DND-41 (cell line): ENCODE measurements at regions not wholly inside any gene's neighbourhood (a gene's known extent, or its start where the extent isn't known, plus 50 kb on each side); places are given as distances from the start of the nearest gene placed in this dataset.

Source experiments
- ATAC-seq: fragments of 200-7000 bp; cut with Tn5 transposase; 3 replicates; pipeline ENCODE4 v1.9.1; 2021; ENCODE audit warnings: low read depth; ENCODE audit not compliant: insufficient read depth
- DNase-seq: peaks from one replicate; pipeline ENCODE4 v3.0.0-alpha.2; 2020
- H2AFZ ChIP-seq: 2 replicates; pipeline ENCODE4 v1.6.0; 2012; ENCODE audit warnings: low read depth, low read length
- H3K27ac ChIP-seq: 2 replicates; pipeline ENCODE4 v1.5.1; 2012; ENCODE audit warnings: low read length, inconsistent platforms
- H3K27me3 ChIP-seq: fragments of 200-600 bp; sonication (generic); 2 replicates; pipeline ENCODE4 v1.6.0; 2012; ENCODE audit warnings: low read length, mild to moderate bottlenecking, inconsistent platforms; ENCODE audit not compliant: insufficient read depth, poor library complexity
- H3K36me3 ChIP-seq: 2 replicates; pipeline ENCODE4 v1.5.1; 2012; ENCODE audit warnings: low read length, inconsistent platforms; ENCODE audit not compliant: insufficient read depth
- H3K4me1 ChIP-seq: 2 replicates; pipeline ENCODE4 v1.5.1; 2012; ENCODE audit warnings: mild to moderate bottlenecking, low read length; ENCODE audit not compliant: insufficient read depth
- H3K4me2 ChIP-seq: 2 replicates; pipeline ENCODE4 v1.6.0; 2012; ENCODE audit warnings: mild to moderate bottlenecking, moderate library complexity, low read length, inconsistent platforms; ENCODE audit not compliant: insufficient read depth
- H3K4me3 ChIP-seq, 2 experiments: fragments of 200-600 bp in 1 of 2; shearing (Covaris generic) in 1 of 2; 2 replicates each; pipeline ENCODE4 v1.5.1; 2012 to 2016; ENCODE audit warnings: inconsistent platforms in 2 of 2, low read length in 2 of 2, mild to moderate bottlenecking in 2 of 2, low read depth in 1 of 2, moderate library complexity in 1 of 2
- H3K79me2 ChIP-seq: 2 replicates; pipeline ENCODE4 v1.6.0; 2012; ENCODE audit warnings: low read length, inconsistent platforms; ENCODE audit not compliant: insufficient read depth
- H3K9ac ChIP-seq: 2 replicates; pipeline ENCODE4 v1.6.0; 2012; ENCODE audit warnings: low read depth, mild to moderate bottlenecking, inconsistent platforms, low read length, moderate library complexity
- H3K9me3 ChIP-seq: 2 replicates; pipeline ENCODE4 v1.5.1; 2012; ENCODE audit warnings: low read length, moderate library complexity, mild to moderate bottlenecking, inconsistent platforms; ENCODE audit not compliant: insufficient read depth, severe bottlenecking
- H4K20me1 ChIP-seq: 2 replicates; pipeline ENCODE4 v1.6.0; 2012; ENCODE audit warnings: low read length; ENCODE audit not compliant: insufficient read depth
- EZH2 ChIP-seq: IDR thresholded peaks from 3 replicates; pipeline ENCODE4 v1.6.1; 2012; ENCODE audit warnings: borderline replicate concordance, low read depth, mild to moderate bottlenecking, moderate library complexity, low read length, inconsistent platforms; ENCODE audit not compliant: severe bottlenecking
- TF ChIP-seq, protein P1 (sequence below): IDR thresholded peaks from 2 replicates; pipeline ENCODE4 v1.5.1; 2012; ENCODE audit warnings: borderline replicate concordance, low read length, moderate library complexity, mild to moderate bottlenecking; ENCODE audit not compliant: poor library complexity, severe bottlenecking; ENCODE audit errors: extremely low read depth

DNA sequence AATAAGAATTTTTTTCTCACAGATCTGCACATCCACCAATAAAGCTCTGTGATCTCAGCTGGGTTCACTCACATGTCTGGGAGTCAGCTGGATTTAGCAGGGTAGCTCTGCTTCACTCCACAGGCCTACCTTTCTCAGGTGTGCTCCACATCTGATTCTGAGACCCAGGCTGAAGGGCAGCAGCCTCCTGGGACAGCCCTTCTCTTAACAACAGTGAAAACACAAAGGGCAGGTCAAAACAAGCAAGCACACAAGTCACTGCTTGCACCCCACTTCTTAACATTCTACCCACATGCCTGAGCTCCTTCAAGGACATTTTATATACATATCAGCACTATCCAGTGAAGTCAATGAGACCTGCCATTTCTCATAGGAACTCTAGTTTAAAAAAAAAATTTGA lies 96.0 kb upstream of the MAP3K4 start:
- DNase-seq, result no peak
- Histone ChIP-seq H4K20me1 (no peaks in the 10 kb centered on the region), H3K27ac (no peak overlapping the region), H3K36me3 (no peaks in the 10 kb centered on the region), H3K4me3 (no peak overlapping the region), H3K4me1 (no peaks in the 10 kb centered on the region), H3K79me2 (no peaks in the 10 kb centered on the region), H3K9ac (no peak overlapping the region), H3K27me3 (no peaks in the 10 kb centered on the region), H2AFZ (no peak overlapping the region), H3K4me2 (no peak overlapping the region), H3K9me3 (no peaks in the 10 kb centered on the region)
- ATAC-seq, result no peak
- TF ChIP-seq, protein P1, sequence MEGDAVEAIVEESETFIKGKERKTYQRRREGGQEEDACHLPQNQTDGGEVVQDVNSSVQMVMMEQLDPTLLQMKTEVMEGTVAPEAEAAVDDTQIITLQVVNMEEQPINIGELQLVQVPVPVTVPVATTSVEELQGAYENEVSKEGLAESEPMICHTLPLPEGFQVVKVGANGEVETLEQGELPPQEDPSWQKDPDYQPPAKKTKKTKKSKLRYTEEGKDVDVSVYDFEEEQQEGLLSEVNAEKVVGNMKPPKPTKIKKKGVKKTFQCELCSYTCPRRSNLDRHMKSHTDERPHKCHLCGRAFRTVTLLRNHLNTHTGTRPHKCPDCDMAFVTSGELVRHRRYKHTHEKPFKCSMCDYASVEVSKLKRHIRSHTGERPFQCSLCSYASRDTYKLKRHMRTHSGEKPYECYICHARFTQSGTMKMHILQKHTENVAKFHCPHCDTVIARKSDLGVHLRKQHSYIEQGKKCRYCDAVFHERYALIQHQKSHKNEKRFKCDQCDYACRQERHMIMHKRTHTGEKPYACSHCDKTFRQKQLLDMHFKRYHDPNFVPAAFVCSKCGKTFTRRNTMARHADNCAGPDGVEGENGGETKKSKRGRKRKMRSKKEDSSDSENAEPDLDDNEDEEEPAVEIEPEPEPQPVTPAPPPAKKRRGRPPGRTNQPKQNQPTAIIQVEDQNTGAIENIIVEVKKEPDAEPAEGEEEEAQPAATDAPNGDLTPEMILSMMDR, result no peak
- no peak for TF ChIP-seq EZH2

DNA sequence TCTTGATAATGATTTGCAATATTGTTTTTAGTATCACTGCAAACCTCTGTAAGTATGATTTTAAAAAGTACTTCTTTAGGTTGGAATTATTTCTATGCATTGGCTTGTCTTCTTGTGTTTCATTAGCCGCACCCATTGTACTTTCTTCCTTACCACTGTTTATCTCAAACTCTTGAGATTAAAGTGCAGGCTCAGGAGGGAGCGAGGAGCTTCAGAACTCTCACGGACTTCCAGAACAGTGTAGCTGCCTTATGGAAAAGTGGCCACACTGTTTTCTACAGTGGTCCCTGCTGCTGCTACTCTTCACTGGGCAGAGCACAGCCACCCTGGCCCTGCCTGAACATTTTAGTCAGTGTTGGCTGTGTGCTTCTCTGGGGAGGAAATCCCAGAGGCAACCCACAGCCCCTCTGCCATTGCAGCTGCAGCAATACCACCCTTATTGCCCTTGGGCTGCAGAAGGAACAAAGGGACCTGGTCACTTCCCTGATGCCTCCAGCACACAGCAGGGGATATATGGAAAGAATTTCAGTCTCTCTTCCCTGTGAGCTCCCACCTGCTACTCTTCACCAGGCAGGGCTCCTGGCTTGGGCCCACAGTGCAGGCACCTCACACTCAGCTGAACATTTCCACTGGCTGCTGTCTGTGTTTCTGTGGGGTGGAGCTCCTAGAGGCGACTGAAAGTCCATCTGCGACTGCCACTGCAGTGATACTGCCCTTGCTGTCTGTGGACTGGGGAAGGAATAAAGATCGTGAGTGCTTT lies 91.7 kb upstream of the MAP3K4 start:
- Histone ChIP-seq H3K27me3 (no peaks in the 10 kb centered on the region), H3K36me3 (no peaks in the 10 kb centered on the region), H3K4me1 (no peaks in the 10 kb centered on the region), H3K27ac (no peak overlapping the region), H3K4me2 (no peak overlapping the region), H3K9me3 (no peaks in the 10 kb centered on the region), H4K20me1 (no peaks in the 10 kb centered on the region), H3K79me2 (no peaks in the 10 kb centered on the region), H3K4me3 (no peak overlapping the region), H3K9ac (no peak overlapping the region), H2AFZ (no peak overlapping the region)
- TF ChIP-seq, protein P1, result no peak
- TF ChIP-seq EZH2, result no peak
- ATAC-seq (no peak), DNase-seq (no peak)

DNA sequence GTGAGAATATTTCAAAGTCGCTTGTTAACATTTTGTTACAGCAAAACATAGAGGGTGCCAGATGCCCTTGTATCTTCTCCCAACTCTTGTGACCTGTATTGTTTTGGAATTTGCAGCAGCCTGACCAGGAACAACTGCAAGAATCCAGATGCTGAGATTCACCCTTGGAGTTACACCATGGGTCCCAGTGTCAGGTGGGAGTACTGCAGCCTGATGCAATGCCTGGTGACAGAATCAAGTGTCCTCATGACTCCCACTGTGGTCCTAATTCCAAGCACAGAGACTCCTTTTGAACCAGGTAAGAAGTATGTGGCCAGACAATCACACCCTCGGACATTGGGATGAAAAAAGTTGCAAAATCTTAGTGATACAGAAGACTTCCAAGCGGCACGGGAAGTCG lies 79.6 kb upstream of the MAP3K4 start:
- H3K4me2 ChIP-seq, result no peak overlapping the region
- H3K79me2 ChIP-seq, result no peaks in the 10 kb centered on the region
- H3K9ac ChIP-seq, result no peak overlapping the region
- no peak for DNase-seq
- H3K4me3 ChIP-seq, result no peak overlapping the region
- peaks cover 2% of the 10 kb centered on the region for H3K9me3 ChIP-seq
- no peaks in the 10 kb centered on the region for H3K27me3 ChIP-seq
- no peak overlapping the region for H2AFZ ChIP-seq
- no peaks in the 10 kb centered on the region for H3K4me1 ChIP-seq
- no peak for ATAC-seq
- TF ChIP-seq, protein P1, result no peak
- no peak for TF ChIP-seq EZH2
- H4K20me1 ChIP-seq, result no peaks in the 10 kb centered on the region
- H3K27ac ChIP-seq, result no peak overlapping the region
- H3K36me3 ChIP-seq, result no peaks in the 10 kb centered on the region

DNA sequence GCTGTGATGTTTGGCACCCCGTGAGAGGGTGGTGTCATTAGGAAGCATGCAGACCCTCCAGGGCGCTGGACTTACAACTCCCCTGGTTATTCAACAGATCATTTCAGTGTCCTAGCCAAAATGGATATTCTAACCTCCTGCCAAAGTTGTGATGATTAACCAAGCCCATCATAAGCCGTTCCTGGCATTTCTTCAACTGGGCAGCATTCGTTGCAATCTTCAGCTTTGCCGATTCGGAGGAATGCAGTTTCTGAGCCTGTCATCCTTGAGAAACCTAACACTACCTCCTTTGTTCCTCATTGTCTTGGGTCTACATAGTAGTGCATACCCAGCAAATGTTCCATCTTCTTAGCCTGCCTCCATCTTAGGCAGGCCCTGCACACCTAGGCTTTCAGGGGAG lies 79.2 kb upstream of the MAP3K4 start:
- TF ChIP-seq, protein P1, result no peak
- no peak for TF ChIP-seq EZH2
- no peaks in the 10 kb centered on the region for H3K4me1 ChIP-seq
- no peaks in the 10 kb centered on the region for H3K27me3 ChIP-seq
- no peak overlapping the region for H2AFZ ChIP-seq
- H4K20me1 ChIP-seq, result no peaks in the 10 kb centered on the region
- no peak overlapping the region for H3K4me2 ChIP-seq
- no peak overlapping the region for H3K4me3 ChIP-seq
- H3K27ac ChIP-seq, result no peak overlapping the region
- no peak for DNase-seq
- H3K79me2 ChIP-seq, result no peaks in the 10 kb centered on the region
- H3K9ac ChIP-seq, result no peak overlapping the region
- peaks cover 2% of the 10 kb centered on the region for H3K9me3 ChIP-seq
- H3K36me3 ChIP-seq, result no peaks in the 10 kb centered on the region
- ATAC-seq, result no peak
